GM12878 (cell line): ENCODE measurements at regions not wholly inside any gene's neighbourhood (a gene's known extent, or its start where the extent isn't known, plus 50 kb on each side); places are given as distances from the start of the nearest gene placed in this dataset.

Source experiments
- ATAC-seq: fragments of 200-7000 bp; cut with Tn5 transposase; 3 replicates; pipeline ENCODE4 v1.9.1; 2020; ENCODE audit warnings: mild to moderate bottlenecking, moderate library complexity
- BruUV-seq: library from RNA; stranded (reverse); fragments of 400-500 nt; replicated peaks from 2 replicates; lab custom pipeline; 2021; lab: Mats Ljungman, UMichigan
- CTCF ChIA-PET: fragments of 300-600 bp; sonication (Branson Sonifier 250); formaldehyde crosslinking; extraction: SDS; loops from one replicate; lab custom pipeline; 2021; ENCODE audit warnings: inconsistent platforms; lab: Yijun Ruan, JAX
- POLR2A ChIA-PET: fragments of 350-600 bp; formaldehyde crosslinking; extraction: SDS; loops from one replicate; lab custom pipeline; 2021; ENCODE audit warnings: inconsistent platforms; lab: Charles Lee
- RAD21 ChIA-PET: fragments of 300-600 bp; sonication (Branson Sonifier 250); formaldehyde crosslinking; loops from one replicate; lab custom pipeline; 2023; ENCODE audit warnings: antibody characterized with exemption; ENCODE audit not compliant: unreplicated experiment; lab: Charles Lee
- SMC1A ChIA-PET: fragments of 300-600 bp; sonication (Branson Sonifier 250); formaldehyde crosslinking; loops from one replicate; lab custom pipeline; 2023; ENCODE audit not compliant: unreplicated experiment, uncharacterized antibody; lab: Charles Lee
- DNase-seq: peaks from one replicate; pipeline ENCODE4 v3.0.0-alpha.2; 2011; ENCODE audit warnings: low read depth, low spot score
- FAIRE-seq: peaks from 3 replicates; lab custom pipeline; 2011; peaks lifted over from hg19 to GRCh38; lab: Jason Lieb, UNC
- H2AFZ ChIP-seq: 2 replicates; pipeline ENCODE4 v1.6.0; 2011; ENCODE audit warnings: low read depth, low read length, control low read depth; ENCODE audit not compliant: control insufficient read depth
- H3K27ac ChIP-seq: 2 replicates; pipeline ENCODE4 v1.5.1; 2011; ENCODE audit warnings: control low read depth; ENCODE audit not compliant: control insufficient read depth, insufficient read depth
- H3K27me3 ChIP-seq, 2 experiments: replicated peaks in 1 of 2; 2 replicates each; pipeline versions ENCODE4 v1.6.0 to v1.6.1; 2011; ENCODE audit warnings: low read length in 1 of 2; ENCODE audit not compliant: control insufficient read depth in 2 of 2, insufficient read depth in 2 of 2
- H3K36me3 ChIP-seq, 2 experiments: 2 replicates each; pipeline ENCODE4 v1.5.1; 2011; ENCODE audit warnings: low read length in 1 of 2; ENCODE audit not compliant: control insufficient read depth in 2 of 2, insufficient read depth in 2 of 2
- H3K4me1 ChIP-seq: 2 replicates; pipeline ENCODE4 v1.6.1; 2011; ENCODE audit warnings: mild to moderate bottlenecking, low read length, moderate library complexity, mixed read lengths; ENCODE audit not compliant: control insufficient read depth, insufficient read depth
- H3K4me2 ChIP-seq: 2 replicates; pipeline ENCODE4 v1.6.0; 2011; ENCODE audit warnings: control low read depth; ENCODE audit not compliant: control insufficient read depth, insufficient read depth
- H3K4me3 ChIP-seq: fragments of 200-600 bp; sonication (generic); 2 replicates; pipeline ENCODE4 v1.5.1; 2016
- H3K79me2 ChIP-seq: 2 replicates; pipeline ENCODE4 v1.6.0; 2011; ENCODE audit warnings: low read length; ENCODE audit not compliant: control insufficient read depth, insufficient read depth
- H3K9ac ChIP-seq: 2 replicates; pipeline ENCODE4 v1.8.0; 2011; ENCODE audit warnings: low read length, control low read depth, mixed read lengths; ENCODE audit not compliant: control insufficient read depth, insufficient read depth
- H3K9me3 ChIP-seq: replicated peaks from 3 replicates; pipeline ENCODE4 v1.5.1; 2011; ENCODE audit warnings: mild to moderate bottlenecking, low read length; ENCODE audit not compliant: control insufficient read depth, insufficient read depth
- H4K20me1 ChIP-seq: 2 replicates; pipeline ENCODE4 v1.6.0; 2011; ENCODE audit not compliant: control insufficient read depth, insufficient read depth
- CREB1 ChIP-seq: IDR thresholded peaks from 2 replicates; pipeline ENCODE4 v1.6.1; 2012; ENCODE audit warnings: low read depth, mild to moderate bottlenecking, inconsistent platforms
- EGR1 ChIP-seq, 2 experiments: IDR thresholded peaks; 1 replicate in 1 of 2; 2 replicates in 1 of 2; pipeline ENCODE4 v1.6.1; 2011 to 2012; ENCODE audit warnings: low read depth in 2 of 2, low read length in 2 of 2, borderline replicate concordance in 1 of 2, mild to moderate bottlenecking in 1 of 2, moderate library complexity in 1 of 2
- ETV6 ChIP-seq, 2 experiments: fragments of 450-650 bp in 1 of 2; IDR thresholded peaks in 1 of 2; conservative IDR thresholded peaks in 1 of 2; 2 replicates each; pipeline ENCODE4 v1.6.1; 2014; ENCODE audit warnings: antibody characterized with exemption in 1 of 2, borderline replicate concordance in 1 of 2, low read depth in 1 of 2, mild to moderate bottlenecking in 1 of 2, moderate library complexity in 1 of 2
- HDAC2 ChIP-seq: fragments of 200-600 bp; sonication (generic); IDR thresholded peaks from 2 replicates; pipeline ENCODE4 v1.6.1; 2017
- JUNB ChIP-seq: IDR thresholded peaks from 2 replicates; pipeline ENCODE4 v1.6.1; 2016; ENCODE audit warnings: antibody characterized with exemption, mild to moderate bottlenecking
- LARP7 ChIP-seq: fragments of 450-650 bp; IDR thresholded peaks from 2 replicates; pipeline ENCODE4 v1.6.1; 2017; ENCODE audit warnings: mild to moderate bottlenecking
- NFXL1 ChIP-seq: fragments of 450-650 bp; IDR thresholded peaks from 2 replicates; pipeline ENCODE4 v1.6.1; 2017; ENCODE audit warnings: antibody characterized with exemption, mild to moderate bottlenecking, borderline replicate concordance
- NR2C2 ChIP-seq: IDR thresholded peaks from 2 replicates; pipeline ENCODE4 v1.6.1; 2011; ENCODE audit warnings: borderline replicate concordance, low read depth; ENCODE audit not compliant: control insufficient read depth, insufficient read length
- TARDBP ChIP-seq: IDR thresholded peaks from 2 replicates; pipeline ENCODE4 v1.6.1; 2016; ENCODE audit warnings: borderline replicate concordance
- YBX1 ChIP-seq: fragments of 450-650 bp; IDR thresholded peaks from 2 replicates; pipeline ENCODE4 v1.6.1; 2016; ENCODE audit warnings: antibody characterized with exemption
- ZBTB33 ChIP-seq: fragments of 450-650 bp; IDR thresholded peaks from 2 replicates; pipeline ENCODE4 v1.6.1; 2017; ENCODE audit warnings: mild to moderate bottlenecking
- WGBS: methylation state at CpG from one replicate; pipeline ENCODE4 v1.1.6; 2016; ENCODE audit warnings: low lambda C conversion rate; ENCODE audit not compliant: insufficient replicate concordance, insufficient coverage; ENCODE audit errors: missing lambda C conversion rate; 5-methylcytosine and 5-hydroxymethylcytosine counted together
- in situ Hi-C: fragments of 300-500 bp; cut with MboI; formaldehyde crosslinking; loops from 9 replicates; pipeline ENCODE4 v1.14.3; 2018; ENCODE audit warnings: mixed read lengths
- intact Hi-C: fragments of 100-400 bp; cut with micrococcal nuclease; formaldehyde crosslinking; loops from one replicate; pipeline ENCODE4 v1.14.2; 2022; ENCODE audit not compliant: unreplicated experiment
- TF ChIP-seq, protein P1 (sequence below): fragments of 450-650 bp; IDR thresholded peaks from 2 replicates; pipeline ENCODE4 v1.6.1; 2018; ENCODE audit warnings: borderline replicate concordance, mild to moderate bottlenecking; ENCODE audit not compliant: partially characterized antibody

- TF ChIP-seq EGR1 (IDR thresholded peaks at IDR 0.05; ENCODE audit: borderline replicate concordance in 1 of 2, low read depth in 2 of 2, low read length in 2 of 2) (no peak), CREB1 (no peak), ZBTB33 (no peak), ETV6 (conservative IDR thresholded peaks at IDR 0.05 in 1 of 2, IDR thresholded peaks at IDR 0.05 in 1 of 2; ENCODE audit: borderline replicate concordance in 1 of 2, low read depth in 1 of 2) (no peak), YBX1 (no peak), TARDBP (no peak), NFXL1 (no peak), NR2C2 (no peak), JUNB (no peak), HDAC2 (no peak), LARP7 (no peak)
- TF ChIP-seq, protein P1, sequence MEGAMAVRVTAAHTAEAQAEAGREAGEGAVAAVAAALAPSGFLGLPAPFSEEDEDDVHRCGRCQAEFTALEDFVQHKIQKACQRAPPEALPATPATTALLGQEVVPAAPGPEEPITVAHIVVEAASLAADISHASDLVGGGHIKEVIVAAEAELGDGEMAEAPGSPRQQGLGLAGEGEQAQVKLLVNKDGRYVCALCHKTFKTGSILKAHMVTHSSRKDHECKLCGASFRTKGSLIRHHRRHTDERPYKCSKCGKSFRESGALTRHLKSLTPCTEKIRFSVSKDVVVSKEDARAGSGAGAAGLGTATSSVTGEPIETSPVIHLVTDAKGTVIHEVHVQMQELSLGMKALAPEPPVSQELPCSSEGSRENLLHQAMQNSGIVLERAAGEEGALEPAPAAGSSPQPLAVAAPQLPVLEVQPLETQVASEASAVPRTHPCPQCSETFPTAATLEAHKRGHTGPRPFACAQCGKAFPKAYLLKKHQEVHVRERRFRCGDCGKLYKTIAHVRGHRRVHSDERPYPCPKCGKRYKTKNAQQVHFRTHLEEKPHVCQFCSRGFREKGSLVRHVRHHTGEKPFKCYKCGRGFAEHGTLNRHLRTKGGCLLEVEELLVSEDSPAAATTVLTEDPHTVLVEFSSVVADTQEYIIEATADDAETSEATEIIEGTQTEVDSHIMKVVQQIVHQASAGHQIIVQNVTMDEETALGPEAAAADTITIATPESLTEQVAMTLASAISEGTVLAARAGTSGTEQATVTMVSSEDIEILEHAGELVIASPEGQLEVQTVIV, result no peak
- 0% methylated on average over 4 of the region's 4 CpGs for WGBS
- Histone ChIP-seq H3K36me3 (no peaks in the 10 kb centered on the region), H3K9ac (no peak overlapping the region), H2AFZ (no peak overlapping the region), H3K9me3 (no peaks in the 10 kb centered on the region; the same call in 2 of the 3 replicates), H3K4me1 (no peaks in the 10 kb centered on the region), H3K4me2 (no peak overlapping the region), H3K79me2 (no peaks in the 10 kb centered on the region), H3K4me3 (no peak overlapping the region), H3K27ac (no peak overlapping the region), H3K27me3 (no peaks in the 10 kb centered on the region; a peak in 1 of 4 replicates), H4K20me1 (no peaks in the 10 kb centered on the region; the same call in 1 of the 2 replicates)
- intact Hi-C loops, result no loop called here
- DNase-seq (no peak), ATAC-seq (no peak), FAIRE-seq (no peak)
- ChIA-PET RAD21 (no interaction called here), POLR2A (no interaction called here), CTCF (no interaction called here), SMC1A (no interaction called here)
- in situ Hi-C loops, result no loop called here
- BruUV-seq, result no TSS peak
Observed at GRCh38 chr10:78945838-78946237, 122.9 kb upstream of the ZMIZ1 start.
